ENCODE measurements at regions not wholly inside any gene's neighbourhood (a gene's known extent, or its start where the extent isn't known, plus 50 kb on each side); places are given as distances from the start of the nearest gene placed in this dataset.

DNA sequence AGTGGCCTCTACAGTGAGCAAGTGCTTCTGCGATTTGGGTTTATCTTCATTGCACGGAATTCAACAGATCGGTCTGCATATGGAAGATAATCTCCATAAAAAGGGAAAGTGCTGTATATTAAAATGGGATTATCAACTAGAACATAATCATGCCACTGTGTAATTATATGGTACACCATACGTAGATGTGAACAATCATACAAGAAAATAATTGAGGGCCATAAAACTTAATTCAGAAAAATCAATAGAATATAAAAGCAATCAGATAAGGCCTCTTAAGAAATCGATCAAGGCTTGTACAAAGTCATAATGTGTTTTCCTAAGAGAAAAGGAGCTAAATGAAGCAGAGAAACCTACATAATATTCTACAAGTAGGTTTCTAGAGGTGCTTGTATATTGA is 157.5 kb upstream of the MGMT start:
- intact Hi-C loops (cut with micrococcal nuclease), result no loop called here
- DNase-seq, result no peak
- no peaks in the 10 kb centered on the region for H3K36me3 ChIP-seq (ENCODE audit: control insufficient read depth in 2 of 3, insufficient read depth in 3 of 3, low read length in 3 of 3)
- Mint-ChIP-seq H3K36me3 (peaks cover 0 to 7% (median 0%) of the 10 kb centered on the region in 5 donors), H3K27ac (no peak overlapping the region), H3K9me3 (peaks cover 0 to 7% (median 2%) of the 10 kb centered on the region in 11 donors), H3K27me3 (peaks cover 3 to 18% (median 8%) of the 10 kb centered on the region in 5 donors), H3K4me1 (no peaks in the 10 kb centered on the region), H3K4me3 (no peak overlapping the region)
- no peak overlapping the region for H3K27ac ChIP-seq (ENCODE audit: low read depth, low read length)
- H3K9me3 ChIP-seq (ENCODE audit: control insufficient read depth in 2 of 3, low read length in 3 of 3), result no peaks in the 10 kb centered on the region
- ChIA-PET POLR2A (no interaction called here), CTCF (no interaction called here)
- no peak for ATAC-seq
- H3K4me1 ChIP-seq (ENCODE audit: control insufficient read depth in 2 of 2, insufficient read depth in 2 of 2, low read length in 2 of 2), result no peaks in the 10 kb centered on the region
- no peaks in the 10 kb centered on the region for H3K27me3 ChIP-seq (ENCODE audit: control insufficient read depth in 2 of 2, insufficient read depth in 2 of 2, low read length in 2 of 2)
- no peak overlapping the region for H3K4me3 ChIP-seq (ENCODE audit: low read length)

DNA sequence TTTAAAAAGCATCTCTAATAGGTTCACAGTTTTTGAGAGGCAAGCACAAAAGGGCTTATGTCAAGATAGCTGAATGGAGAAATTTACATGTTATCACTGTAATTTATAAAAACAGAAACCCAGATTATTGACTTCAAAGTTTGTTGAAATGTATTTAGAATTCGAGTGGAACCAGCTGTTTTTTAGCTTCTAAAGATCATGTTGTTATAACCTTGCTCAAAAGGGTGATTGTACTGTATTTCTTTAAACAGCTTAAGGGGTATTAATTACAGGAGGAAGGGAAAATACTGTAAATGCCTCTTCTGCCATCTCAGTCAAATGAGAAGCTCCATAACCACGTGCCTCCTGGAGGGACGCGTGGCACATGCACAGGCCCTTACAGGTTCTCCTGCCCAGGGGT is 156.2 kb upstream of the MGMT start:
- no peak overlapping the region for H3K4me3 ChIP-seq (ENCODE audit: low read length)
- H3K27ac ChIP-seq (ENCODE audit: low read depth, low read length), result no peak overlapping the region
- DNase-seq (no peak), ATAC-seq (no peak)
- POLR2A ChIA-PET, result interaction anchor here (0.5 kb wide), 1 partner anchor 288 kb away, joined by 3 read pairs; no protein-coding TSS in a partner anchor
- Mint-ChIP-seq H3K36me3 (peaks cover 0 to 12% (median 6%) of the 10 kb centered on the region in 5 donors), H3K27ac (no peak overlapping the region), H3K4me3 (no peak overlapping the region), H3K27me3 (peaks cover 0 to 18% (median 12%) of the 10 kb centered on the region in 5 donors), H3K9me3 (peaks cover 2 to 21% (median 6%) of the 10 kb centered on the region in 11 donors), H3K4me1 (no peaks in the 10 kb centered on the region)
- H3K27me3 ChIP-seq (ENCODE audit: control insufficient read depth in 2 of 2, insufficient read depth in 2 of 2, low read length in 2 of 2), result no peaks in the 10 kb centered on the region
- CTCF ChIA-PET, result no interaction called here
- no peaks in the 10 kb centered on the region for H3K36me3 ChIP-seq (ENCODE audit: control insufficient read depth in 2 of 3, insufficient read depth in 3 of 3, low read length in 3 of 3)
- H3K9me3 ChIP-seq (ENCODE audit: control insufficient read depth in 2 of 3, low read length in 3 of 3), result no peaks in the 10 kb centered on the region
- H3K4me1 ChIP-seq (ENCODE audit: control insufficient read depth in 2 of 2, insufficient read depth in 2 of 2, low read length in 2 of 2), result no peaks in the 10 kb centered on the region
- intact Hi-C loops (cut with micrococcal nuclease), result no loop called here

DNA sequence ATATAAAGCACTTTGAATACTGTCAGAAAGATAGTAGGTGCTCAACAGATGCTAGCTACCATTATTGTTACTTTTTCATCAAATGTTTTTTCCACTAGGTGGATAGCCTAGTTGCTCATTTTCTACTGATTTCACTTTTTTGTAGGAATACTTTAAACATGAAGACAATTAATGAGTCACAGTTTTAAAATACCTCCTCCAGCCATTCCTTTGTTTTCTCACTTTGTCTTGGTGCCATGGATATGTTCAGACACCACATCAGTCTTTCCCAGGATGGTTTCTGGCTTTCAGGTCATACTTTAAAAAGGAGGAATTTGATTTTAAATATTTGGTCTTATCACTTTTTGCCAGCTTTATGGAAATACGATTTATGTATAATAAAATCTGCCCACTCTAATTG is 147.1 kb upstream of the MGMT start:
- Mint-ChIP-seq H3K4me3 (no peak overlapping the region), H3K36me3 (peaks cover 0 to 3% (median 2%) of the 10 kb centered on the region in 5 donors), H3K9me3 (peaks cover 1 to 47% (median 15%) of the 10 kb centered on the region in 11 donors), H3K27me3 (peaks cover 0 to 5% (median 2%) of the 10 kb centered on the region in 5 donors), H3K27ac (no peak overlapping the region), H3K4me1 (no peaks in the 10 kb centered on the region)
- Histone ChIP-seq H3K4me3 (ENCODE audit: low read length) (no peak overlapping the region), H3K36me3 (ENCODE audit: control insufficient read depth in 2 of 3, insufficient read depth in 3 of 3, low read length in 3 of 3) (no peaks in the 10 kb centered on the region), H3K4me1 (ENCODE audit: control insufficient read depth in 2 of 2, insufficient read depth in 2 of 2, low read length in 2 of 2) (no peaks in the 10 kb centered on the region), H3K27me3 (ENCODE audit: control insufficient read depth in 2 of 2, insufficient read depth in 2 of 2, low read length in 2 of 2) (no peaks in the 10 kb centered on the region), H3K9me3 (ENCODE audit: control insufficient read depth in 2 of 3, low read length in 3 of 3) (peaks cover 0 to 3% (median 3%) of the 10 kb centered on the region in 3 experiments), H3K27ac (ENCODE audit: low read depth, low read length) (no peak overlapping the region)
- intact Hi-C loops (cut with micrococcal nuclease), result no loop called here
- CTCF ChIA-PET, result no interaction called here
- no peak for DNase-seq
- no peak for ATAC-seq
- POLR2A ChIA-PET, result interaction anchor here (0.6 to 0.7 kb wide), 2 partner anchors 146 to 287 kb away, joined by 4 read pairs; no protein-coding TSS in a partner anchor

DNA sequence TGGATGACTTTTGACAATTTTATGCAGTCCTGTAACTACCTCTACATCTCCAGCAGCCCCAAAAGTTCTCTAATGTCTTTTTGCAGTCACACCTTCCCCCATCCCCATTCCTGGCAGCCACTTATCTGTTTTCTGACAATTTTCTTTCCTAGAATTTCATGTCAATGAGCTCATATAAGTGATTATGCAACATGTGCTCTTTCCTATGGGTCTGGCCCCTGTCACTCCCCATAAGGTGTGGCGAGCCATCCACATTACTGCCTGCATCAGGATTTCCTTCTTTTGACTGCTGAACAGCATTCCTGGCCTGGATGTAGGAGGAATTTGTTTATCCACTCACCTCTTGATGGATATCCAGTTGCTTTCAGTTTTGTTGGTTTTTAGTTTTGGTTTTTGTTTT is 146.7 kb upstream of the MGMT start:
- Histone ChIP-seq H3K36me3 (ENCODE audit: control insufficient read depth in 2 of 3, insufficient read depth in 3 of 3, low read length in 3 of 3) (no peaks in the 10 kb centered on the region), H3K4me3 (ENCODE audit: low read length) (no peak overlapping the region), H3K4me1 (ENCODE audit: control insufficient read depth in 2 of 2, insufficient read depth in 2 of 2, low read length in 2 of 2) (no peaks in the 10 kb centered on the region), H3K9me3 (ENCODE audit: control insufficient read depth in 2 of 3, low read length in 3 of 3) (peaks cover 0 to 3% (median 3%) of the 10 kb centered on the region in 3 experiments), H3K27me3 (ENCODE audit: control insufficient read depth in 2 of 2, insufficient read depth in 2 of 2, low read length in 2 of 2) (no peaks in the 10 kb centered on the region), H3K27ac (ENCODE audit: low read depth, low read length) (no peak overlapping the region)
- ATAC-seq (no peak), DNase-seq (no peak)
- ChIA-PET POLR2A (interaction anchor here (0.6 kb wide), 1 partner anchor 288 kb away, joined by 4 read pairs; no protein-coding TSS in a partner anchor), CTCF (no interaction called here)
- Mint-ChIP-seq H3K27me3 (peaks cover 0 to 4% (median 0%) of the 10 kb centered on the region in 5 donors), H3K36me3 (no peaks in the 10 kb centered on the region), H3K4me3 (no peak overlapping the region), H3K4me1 (no peaks in the 10 kb centered on the region), H3K9me3 (peaks cover 0 to 43% (median 12%) of the 10 kb centered on the region in 11 donors), H3K27ac (no peak overlapping the region)
- intact Hi-C loops (cut with micrococcal nuclease), result no loop called here

DNA sequence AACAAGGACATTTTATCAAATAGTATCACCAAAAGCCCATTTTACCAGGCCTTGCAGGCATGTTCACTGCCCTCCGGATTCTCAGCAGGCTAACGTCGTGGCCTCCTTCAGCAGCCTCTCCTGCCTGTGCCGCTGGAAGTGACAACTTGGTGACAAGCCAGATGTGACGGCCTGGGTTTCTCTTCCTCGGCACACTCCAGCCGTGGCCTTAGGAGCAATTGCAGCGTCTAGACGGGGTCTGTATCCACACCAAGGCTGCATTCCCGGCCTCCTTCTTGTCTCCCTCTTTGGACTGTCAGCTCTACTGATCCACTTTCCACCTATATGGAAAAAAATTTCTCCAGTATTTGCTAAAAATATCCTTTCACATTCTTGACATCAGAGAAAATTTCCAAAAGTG is 145.3 kb upstream of the MGMT start:
- Histone ChIP-seq H3K36me3 (ENCODE audit: control insufficient read depth in 2 of 3, insufficient read depth in 3 of 3, low read length in 3 of 3) (no peaks in the 10 kb centered on the region), H3K27ac (ENCODE audit: low read depth, low read length) (no peak overlapping the region), H3K9me3 (ENCODE audit: control insufficient read depth in 2 of 3, low read length in 3 of 3) (peaks cover 0 to 2% (median 0%) of the 10 kb centered on the region in 3 experiments), H3K4me3 (ENCODE audit: low read length) (no peak overlapping the region), H3K27me3 (ENCODE audit: control insufficient read depth in 2 of 2, insufficient read depth in 2 of 2, low read length in 2 of 2) (no peaks in the 10 kb centered on the region), H3K4me1 (ENCODE audit: control insufficient read depth in 2 of 2, insufficient read depth in 2 of 2, low read length in 2 of 2) (no peaks in the 10 kb centered on the region)
- CTCF ChIA-PET, result no interaction called here
- intact Hi-C loops (cut with micrococcal nuclease), result no loop called here
- H3K4me3 Mint-ChIP-seq, result no peak overlapping the region
- no peak for DNase-seq
- H3K36me3 Mint-ChIP-seq, result no peaks in the 10 kb centered on the region
- H3K9me3 Mint-ChIP-seq, result peaks cover 0 to 33% (median 8%) of the 10 kb centered on the region in 11 donors
- POLR2A ChIA-PET, result no interaction called here
- H3K27ac Mint-ChIP-seq, result no peak overlapping the region
- no peaks in the 10 kb centered on the region for H3K4me1 Mint-ChIP-seq
- ATAC-seq, result no peak
- H3K27me3 Mint-ChIP-seq, result peaks cover 0 to 4% (median 4%) of the 10 kb centered on the region in 5 donors

DNA sequence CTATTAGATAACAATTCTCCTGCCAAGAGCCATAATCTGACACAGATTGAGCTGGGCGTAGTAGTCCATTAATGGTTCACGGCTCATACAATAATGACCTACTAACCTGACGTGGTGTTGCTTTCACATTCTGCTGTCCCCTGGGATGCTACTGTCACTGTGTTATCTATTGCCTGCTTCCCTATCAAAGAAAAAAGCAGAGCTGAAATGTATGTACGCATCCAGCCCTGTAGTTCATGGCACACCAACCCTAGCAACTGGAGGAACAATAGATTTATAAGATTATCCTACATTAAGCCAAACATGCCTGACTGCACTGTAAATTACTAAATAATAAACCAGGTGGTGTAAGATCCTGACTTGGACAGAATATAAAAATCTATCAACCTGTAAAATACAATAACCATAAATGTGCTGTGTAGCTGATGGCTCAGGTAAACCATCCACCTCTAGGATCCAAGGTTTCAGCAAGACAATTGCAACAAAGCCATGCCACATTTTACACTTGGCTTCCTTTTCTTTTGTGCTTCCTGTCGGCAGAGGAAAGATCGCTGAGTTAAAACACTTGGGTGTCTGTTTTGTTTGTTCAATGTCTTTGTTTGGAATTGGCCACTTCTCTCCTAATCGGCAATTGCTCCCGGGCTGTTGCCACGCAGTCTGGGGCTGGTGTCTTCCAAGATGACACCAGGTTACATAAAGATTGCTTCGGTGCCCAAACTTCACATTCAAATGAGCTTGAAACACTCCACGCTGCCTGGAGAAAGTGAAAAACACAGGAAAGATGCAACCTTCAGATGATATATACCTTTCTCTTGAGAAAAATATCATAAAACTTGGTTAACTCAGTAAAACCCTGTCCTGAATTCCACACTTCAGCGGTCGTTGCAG is 143.9 kb upstream of the MGMT start:
- peaks cover 0 to 7% (median 4%) of the 10 kb centered on the region in 5 donors for H3K27me3 Mint-ChIP-seq
- no peak overlapping the region for H3K4me3 Mint-ChIP-seq
- H3K27me3 ChIP-seq (ENCODE audit: control insufficient read depth in 2 of 2, insufficient read depth in 2 of 2, low read length in 2 of 2), result no peaks in the 10 kb centered on the region
- H3K36me3 ChIP-seq (ENCODE audit: control insufficient read depth in 2 of 3, insufficient read depth in 3 of 3, low read length in 3 of 3), result no peaks in the 10 kb centered on the region
- H3K4me1 Mint-ChIP-seq, result peaks cover 0 to 1% (median 0%) of the 10 kb centered on the region in 7 donors
- CTCF ChIA-PET, result no interaction called here
- H3K9me3 Mint-ChIP-seq, result peaks cover 0 to 20% (median 7%) of the 10 kb centered on the region in 11 donors
- intact Hi-C loops (cut with micrococcal nuclease), result no loop called here
- DNase-seq, result no peak
- H3K36me3 Mint-ChIP-seq, result no peaks in the 10 kb centered on the region
- no peaks in the 10 kb centered on the region for H3K4me1 ChIP-seq (ENCODE audit: control insufficient read depth in 2 of 2, insufficient read depth in 2 of 2, low read length in 2 of 2)
- POLR2A ChIA-PET, result no interaction called here
- ATAC-seq, result no peak
- no peaks in the 10 kb centered on the region for H3K9me3 ChIP-seq (ENCODE audit: control insufficient read depth in 2 of 3, low read length in 3 of 3)
- no peak overlapping the region for H3K27ac ChIP-seq (ENCODE audit: low read depth, low read length)
- H3K27ac Mint-ChIP-seq, result no peak overlapping the region
- no peak overlapping the region for H3K4me3 ChIP-seq (ENCODE audit: low read length)

DNA sequence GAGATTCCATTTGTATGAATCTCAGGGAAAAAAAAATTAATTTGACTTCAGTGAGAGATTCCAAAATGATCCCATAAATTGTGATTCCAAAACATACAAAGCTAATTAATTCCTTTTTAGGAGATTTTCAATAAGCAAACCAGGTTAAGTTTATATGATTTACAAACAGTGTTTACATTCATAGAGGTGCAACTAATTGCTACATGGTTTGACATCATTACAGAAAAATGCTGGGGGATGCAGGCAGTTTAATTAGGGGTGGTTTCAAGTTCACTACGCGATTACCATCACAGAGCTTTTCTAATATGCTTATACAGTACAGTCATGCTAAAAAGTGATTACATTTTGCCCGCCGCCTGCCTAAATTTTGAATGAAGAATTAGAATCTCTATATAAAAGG is 143.2 kb upstream of the MGMT start:
- Mint-ChIP-seq H3K4me1 (peaks cover 0 to 1% (median 0%) of the 10 kb centered on the region in 7 donors), H3K27me3 (peaks cover 0 to 7% (median 5%) of the 10 kb centered on the region in 5 donors), H3K9me3 (peaks cover 0 to 14% (median 4%) of the 10 kb centered on the region in 11 donors), H3K36me3 (no peaks in the 10 kb centered on the region), H3K27ac (no peak overlapping the region), H3K4me3 (no peak overlapping the region)
- ChIA-PET POLR2A (no interaction called here), CTCF (no interaction called here)
- ATAC-seq (no peak), DNase-seq (no peak)
- intact Hi-C loops (cut with micrococcal nuclease), result no loop called here
- H3K36me3 ChIP-seq (ENCODE audit: control insufficient read depth in 2 of 3, insufficient read depth in 3 of 3, low read length in 3 of 3), result no peaks in the 10 kb centered on the region
- H3K4me1 ChIP-seq (ENCODE audit: control insufficient read depth in 2 of 2, insufficient read depth in 2 of 2, low read length in 2 of 2), result no peaks in the 10 kb centered on the region
- H3K27me3 ChIP-seq (ENCODE audit: control insufficient read depth in 2 of 2, insufficient read depth in 2 of 2, low read length in 2 of 2), result no peaks in the 10 kb centered on the region
- H3K4me3 ChIP-seq (ENCODE audit: low read length), result no peak overlapping the region
- H3K27ac ChIP-seq (ENCODE audit: low read depth, low read length), result no peak overlapping the region
- no peaks in the 10 kb centered on the region for H3K9me3 ChIP-seq (ENCODE audit: control insufficient read depth in 2 of 3, low read length in 3 of 3)
